ENCODE measurements at regions not wholly inside any gene's neighbourhood (a gene's known extent, or its start where the extent isn't known, plus 50 kb on each side); places are given as distances from the start of the nearest gene placed in this dataset.
"Not testable (repeated sequence)": the region's sequence is repeated elsewhere in the genome, so short reads cannot be mapped to it uniquely, and the experiment has no call there.

GRCh38 chr9:111744363-111744762 is 50.4 kb downstream of the SHOC1 start:
- H3K27me3 ChIP-seq (replicated peaks), result no peaks in the 10 kb centered on the region
- H3K27ac ChIP-seq, result no peak overlapping the region
- DNase-seq, result no peak
- H3K4me3 ChIP-seq (ENCODE audit: low read depth, low read length), result no peak overlapping the region
- in situ Hi-C loops (cut with HindIII; ENCODE audit: low pct_ligation_motif_present, low sequenced_read_pairs), result no loop called here
- no peak for TF ChIP-seq CTCF (IDR thresholded peaks at IDR 0.05; ENCODE audit: low read depth, low read length, missing control alignments)
- no peaks in the 10 kb centered on the region for H3K36me3 ChIP-seq (replicated peaks)

- no peaks in the 10 kb centered on the region for H3K36me3 ChIP-seq (replicated peaks)
- TF ChIP-seq CTCF (IDR thresholded peaks at IDR 0.05; ENCODE audit: low read depth, low read length, missing control alignments), result no peak
- H3K4me3 ChIP-seq (ENCODE audit: low read depth, low read length), result no peak overlapping the region
- in situ Hi-C loops (cut with HindIII; ENCODE audit: low pct_ligation_motif_present, low sequenced_read_pairs), result no loop called here
- no peak overlapping the region for H3K27ac ChIP-seq
- DNase-seq, result peak; percentile 45
- no peaks in the 10 kb centered on the region for H3K27me3 ChIP-seq (replicated peaks)
Observed at GRCh38 chr9:111743275-111743674, 51.5 kb downstream of the SHOC1 start.

- Histone ChIP-seq H3K27ac (no peak overlapping the region), H3K4me3 (ENCODE audit: low read depth, low read length) (no peak overlapping the region), H3K36me3 (replicated peaks) (no peaks in the 10 kb centered on the region), H3K27me3 (replicated peaks) (no peaks in the 10 kb centered on the region)
- no peak for TF ChIP-seq CTCF (IDR thresholded peaks at IDR 0.05; ENCODE audit: low read depth, low read length, missing control alignments)
- DNase-seq, result no peak
- in situ Hi-C loops (cut with HindIII; ENCODE audit: low pct_ligation_motif_present, low sequenced_read_pairs), result no loop called here
Observed at GRCh38 chr9:111740739-111741138, 54.0 kb downstream of the SHOC1 start.

- Histone ChIP-seq H3K27me3 (replicated peaks) (no peaks in the 10 kb centered on the region), H3K4me3 (ENCODE audit: low read depth, low read length) (no peak overlapping the region), H3K36me3 (replicated peaks) (no peaks in the 10 kb centered on the region), H3K27ac (no peak overlapping the region)
- TF ChIP-seq CTCF (IDR thresholded peaks at IDR 0.05; ENCODE audit: low read depth, low read length, missing control alignments), result no peak
- in situ Hi-C loops (cut with HindIII; ENCODE audit: low pct_ligation_motif_present, low sequenced_read_pairs), result no loop called here
- no peak for DNase-seq
Observed at GRCh38 chr9:111736714-111737113, 58.0 kb downstream of the SHOC1 start.

- in situ Hi-C loops (cut with HindIII; ENCODE audit: low pct_ligation_motif_present, low sequenced_read_pairs), result not testable (repeated sequence)
Observed at GRCh38 chr9:111735344-111735743, 59.4 kb downstream of the SHOC1 start.

GRCh38 chr9:111731928-111732327 is 62.8 kb downstream of the SHOC1 start:
- no peak for TF ChIP-seq CTCF (IDR thresholded peaks at IDR 0.05; ENCODE audit: low read depth, low read length, missing control alignments)
- DNase-seq, result no peak
- in situ Hi-C loops (cut with HindIII; ENCODE audit: low pct_ligation_motif_present, low sequenced_read_pairs), result no loop called here

More at GRCh38 chr9:111735344-111735743, 59.4 kb downstream of the SHOC1 start:
- H3K27me3 ChIP-seq (replicated peaks); H3K27ac ChIP-seq; H3K4me3 ChIP-seq (ENCODE audit: low read depth, low read length); DNase-seq; H3K36me3 ChIP-seq (replicated peaks): not testable (repeated sequence)

More at GRCh38 chr9:111731928-111732327, 62.8 kb downstream of the SHOC1 start:
- H3K27me3 ChIP-seq (replicated peaks), result no peaks in the 10 kb centered on the region
- no peaks in the 10 kb centered on the region for H3K36me3 ChIP-seq (replicated peaks)
- no peak overlapping the region for H3K4me3 ChIP-seq (ENCODE audit: low read depth, low read length)
- H3K27ac ChIP-seq, result no peak overlapping the region
